ENCODE measurements at regions not wholly inside any gene's neighbourhood (a gene's known extent, or its start where the extent isn't known, plus 50 kb on each side); places are given as distances from the start of the nearest gene placed in this dataset.

- no peak for TF ChIP-seq CTCF (IDR thresholded peaks at IDR 0.05)
- no peak for TF ChIP-seq POLR2A (IDR thresholded peaks at IDR 0.05)
Observed at GRCh38 chr12:39230086-39230485, 212.8 kb downstream of the KIF21A start.

All from breast epithelium (tissue), 3 donors.